Chondrocyte (in vitro differentiated cells): ENCODE measurements at regions not wholly inside any gene's neighbourhood (a gene's known extent, or its start where the extent isn't known, plus 50 kb on each side); places are given as distances from the start of the nearest gene placed in this dataset.
A peak's percentile ranks its signal among the peaks of the same experiment; 100 is the strongest.
"Not testable (repeated sequence)": the region's sequence is repeated elsewhere in the genome, so short reads cannot be mapped to it uniquely, and the experiment has no call there.

ENCODE experiments used
- DNase-seq: peaks from one replicate; pipeline ENCODE4 v3.0.0; 2021; ENCODE audit warnings: mixed read lengths, low spot score
- H3K27ac Mint-ChIP-seq: one replicate; pipeline ENCODE4 v1.8.0; 2021; ENCODE audit warnings: mild to moderate bottlenecking, moderate library complexity, mixed read lengths; ENCODE audit not compliant: unreplicated experiment
- H3K27me3 Mint-ChIP-seq: 2 replicates; pipeline ENCODE4 v1.8.0; 2021; ENCODE audit warnings: low read depth, mixed read lengths
- H3K36me3 Mint-ChIP-seq: 2 replicates; pipeline ENCODE4 v1.8.0; 2021; ENCODE audit warnings: low read depth, mixed read lengths
- H3K4me1 Mint-ChIP-seq: 2 replicates; pipeline ENCODE4 v1.8.0; 2021; ENCODE audit warnings: low read depth, mild to moderate bottlenecking, mixed read lengths
- H3K4me3 Mint-ChIP-seq: one replicate; pipeline ENCODE4 v1.8.0; 2021; ENCODE audit warnings: mild to moderate bottlenecking, moderate library complexity, mixed read lengths; ENCODE audit not compliant: unreplicated experiment
- H3K9me3 Mint-ChIP-seq: 2 replicates; pipeline ENCODE4 v1.8.0; 2021; ENCODE audit warnings: low read depth, mixed read lengths
- TF ChIP-seq, protein P1 (sequence below): fragments of 200-600 bp; sonication (generic); IDR thresholded peaks from 2 replicates; pipeline ENCODE4 v1.5.0; 2021; ENCODE audit warnings: antibody characterized with exemption, mild to moderate bottlenecking, moderate library complexity

DNA sequence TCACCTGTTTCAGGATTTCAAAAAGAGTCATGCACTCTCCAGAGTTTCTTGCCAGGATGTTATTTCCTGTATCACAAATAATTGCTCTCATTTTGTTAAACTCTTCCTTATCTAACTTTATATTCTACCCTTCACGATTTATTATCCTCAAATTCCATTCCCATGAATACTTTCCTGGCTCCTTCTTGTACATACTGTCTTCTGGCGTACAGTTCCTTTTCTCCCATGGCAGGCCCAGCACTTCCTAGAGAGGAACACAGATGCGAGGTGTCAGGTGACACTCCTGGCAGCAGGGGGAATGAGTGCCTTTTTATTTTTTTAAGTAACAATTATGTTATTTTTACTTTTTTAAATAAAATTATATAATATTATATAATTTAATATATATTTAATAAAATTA lies 411.9 kb downstream of the TFEC start:
- TF ChIP-seq, protein P1, sequence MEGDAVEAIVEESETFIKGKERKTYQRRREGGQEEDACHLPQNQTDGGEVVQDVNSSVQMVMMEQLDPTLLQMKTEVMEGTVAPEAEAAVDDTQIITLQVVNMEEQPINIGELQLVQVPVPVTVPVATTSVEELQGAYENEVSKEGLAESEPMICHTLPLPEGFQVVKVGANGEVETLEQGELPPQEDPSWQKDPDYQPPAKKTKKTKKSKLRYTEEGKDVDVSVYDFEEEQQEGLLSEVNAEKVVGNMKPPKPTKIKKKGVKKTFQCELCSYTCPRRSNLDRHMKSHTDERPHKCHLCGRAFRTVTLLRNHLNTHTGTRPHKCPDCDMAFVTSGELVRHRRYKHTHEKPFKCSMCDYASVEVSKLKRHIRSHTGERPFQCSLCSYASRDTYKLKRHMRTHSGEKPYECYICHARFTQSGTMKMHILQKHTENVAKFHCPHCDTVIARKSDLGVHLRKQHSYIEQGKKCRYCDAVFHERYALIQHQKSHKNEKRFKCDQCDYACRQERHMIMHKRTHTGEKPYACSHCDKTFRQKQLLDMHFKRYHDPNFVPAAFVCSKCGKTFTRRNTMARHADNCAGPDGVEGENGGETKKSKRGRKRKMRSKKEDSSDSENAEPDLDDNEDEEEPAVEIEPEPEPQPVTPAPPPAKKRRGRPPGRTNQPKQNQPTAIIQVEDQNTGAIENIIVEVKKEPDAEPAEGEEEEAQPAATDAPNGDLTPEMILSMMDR, result no peak
- no peak for DNase-seq
- no peak overlapping the region for H3K4me3 Mint-ChIP-seq
- H3K9me3 Mint-ChIP-seq, result no peaks in the 10 kb centered on the region
- H3K27ac Mint-ChIP-seq, result peak overlapping the region; percentile 55
- H3K27me3 Mint-ChIP-seq, result no peaks in the 10 kb centered on the region
- H3K4me1 Mint-ChIP-seq, result peaks cover 13% of the 10 kb centered on the region
- no peaks in the 10 kb centered on the region for H3K36me3 Mint-ChIP-seq

DNA sequence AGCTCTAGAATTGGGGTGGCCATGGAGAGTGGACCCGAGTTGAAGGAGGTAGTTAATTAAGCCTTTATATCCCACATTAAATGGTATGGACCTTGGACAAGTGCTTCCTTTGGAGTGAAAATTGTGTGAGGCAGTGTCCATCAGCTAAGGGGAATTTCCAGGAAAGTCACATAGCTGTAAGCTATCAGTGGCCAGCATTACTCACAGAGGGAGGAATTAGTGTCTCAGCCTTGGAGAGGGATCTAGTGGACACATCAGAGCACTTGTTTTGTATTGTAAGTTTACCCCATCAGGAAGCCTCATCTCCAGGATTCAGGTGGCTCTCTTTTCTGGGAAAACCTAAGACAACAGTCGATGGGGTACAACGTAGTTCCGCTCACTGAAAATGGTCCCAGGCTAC lies 416.7 kb downstream of the TFEC start:
- H3K4me3 Mint-ChIP-seq, result no peak overlapping the region
- no peak overlapping the region for H3K27ac Mint-ChIP-seq
- H3K36me3 Mint-ChIP-seq, result no peaks in the 10 kb centered on the region
- TF ChIP-seq, protein P1, result no peak
- no peaks in the 10 kb centered on the region for H3K27me3 Mint-ChIP-seq
- peaks cover 5% of the 10 kb centered on the region for H3K4me1 Mint-ChIP-seq
- no peaks in the 10 kb centered on the region for H3K9me3 Mint-ChIP-seq
- DNase-seq, result no peak

DNA sequence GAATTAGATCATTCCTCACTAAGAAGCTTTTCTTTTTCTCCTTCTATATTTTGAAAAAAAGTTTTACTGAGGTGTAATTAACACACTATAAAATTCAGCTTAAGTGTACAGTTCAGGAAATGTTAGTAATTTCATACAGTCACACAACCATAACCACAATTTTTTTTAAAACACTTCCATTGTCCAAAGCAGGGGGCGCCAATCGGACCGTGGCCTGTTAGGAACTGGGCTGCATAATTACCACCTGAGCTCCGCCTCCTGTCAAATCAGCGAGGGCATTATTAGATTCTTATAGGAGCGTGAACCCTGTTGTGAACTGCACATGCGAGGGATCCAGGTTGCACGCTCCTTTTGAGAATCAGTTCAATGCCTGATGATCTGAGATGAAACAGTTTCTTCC lies 427.1 kb downstream of the TFEC start:
- Mint-ChIP-seq H3K27me3 (no peaks in the 10 kb centered on the region), H3K4me3 (no peak overlapping the region), H3K9me3 (peaks cover 9% of the 10 kb centered on the region), H3K27ac (no peak overlapping the region), H3K4me1 (peaks cover 5% of the 10 kb centered on the region), H3K36me3 (no peaks in the 10 kb centered on the region)
- DNase-seq, result no peak
- TF ChIP-seq, protein P1, result peak; percentile 21

DNA sequence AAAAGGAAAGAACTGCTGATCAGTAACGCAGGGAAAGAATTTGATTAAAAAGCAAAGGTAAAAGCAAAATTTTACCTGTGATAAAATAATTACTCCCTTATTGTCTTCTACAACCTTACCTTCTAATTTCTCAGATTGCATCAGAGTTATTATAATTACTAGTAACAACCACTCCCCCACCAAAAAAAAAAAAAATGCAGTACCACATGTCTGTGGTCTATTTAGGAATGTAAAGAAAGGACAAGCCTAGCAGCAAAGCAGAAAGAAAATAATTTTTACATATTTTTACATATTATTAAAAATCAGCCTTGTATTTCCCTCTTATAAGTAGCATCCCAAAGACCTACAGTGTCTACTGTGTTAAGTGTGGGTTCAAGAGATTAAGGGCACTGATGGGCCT lies 430.4 kb downstream of the TFEC start:
- Mint-ChIP-seq H3K9me3 (peaks cover 36% of the 10 kb centered on the region), H3K27ac (no peak overlapping the region), H3K27me3 (no peaks in the 10 kb centered on the region), H3K36me3 (peaks cover 12% of the 10 kb centered on the region), H3K4me3 (no peak overlapping the region), H3K4me1 (peaks cover 5% of the 10 kb centered on the region)
- no peak for DNase-seq
- TF ChIP-seq, protein P1, result no peak

DNA sequence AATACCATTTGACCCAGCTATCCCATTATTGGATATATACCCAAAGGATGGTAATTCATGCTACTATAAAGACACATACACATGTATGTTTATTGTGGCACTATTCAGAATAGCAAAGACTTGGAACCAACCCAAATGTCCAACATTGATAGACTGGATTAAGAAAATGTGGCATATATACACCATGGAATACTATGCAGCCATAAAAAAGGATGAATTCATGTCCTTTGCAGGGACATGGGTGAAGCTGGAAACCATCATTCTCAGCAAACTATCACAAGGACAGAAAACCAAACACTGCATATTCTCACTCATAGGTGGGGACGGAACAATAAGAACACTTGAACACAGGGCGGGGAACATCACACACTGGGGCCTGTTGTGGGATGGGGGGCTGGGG lies 431.4 kb downstream of the TFEC start:
- not testable (repeated sequence) for H3K27ac Mint-ChIP-seq, H3K4me3 Mint-ChIP-seq, H3K27me3 Mint-ChIP-seq, DNase-seq, H3K4me1 Mint-ChIP-seq
- Mint-ChIP-seq H3K36me3 (peaks cover 14% of the 10 kb centered on the region), H3K9me3 (peaks cover 42% of the 10 kb centered on the region)

DNA sequence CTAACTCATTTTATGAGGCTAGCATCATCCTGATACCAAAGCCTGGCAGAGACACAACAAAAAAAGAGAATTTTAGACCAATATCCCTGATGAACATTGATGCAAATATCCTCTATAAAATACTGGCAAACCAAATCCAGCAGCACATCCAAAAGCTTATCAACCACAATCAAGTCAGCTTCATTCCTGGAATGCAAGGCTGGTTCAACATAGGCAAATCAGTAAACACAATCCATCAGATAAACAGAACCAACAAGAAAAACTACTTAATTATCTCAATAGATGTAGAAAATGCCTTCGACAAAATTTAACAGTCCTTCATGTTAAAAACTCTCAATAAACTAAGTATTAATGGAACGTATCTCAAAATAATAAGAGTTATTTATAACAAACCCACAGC lies 433.3 kb downstream of the TFEC start:
- Mint-ChIP-seq H3K36me3 (peaks cover 14% of the 10 kb centered on the region), H3K9me3 (peaks cover 42% of the 10 kb centered on the region)
- H3K4me3 Mint-ChIP-seq, H3K27me3 Mint-ChIP-seq, H3K27ac Mint-ChIP-seq, H3K4me1 Mint-ChIP-seq, DNase-seq: not testable (repeated sequence)
